Mucosa of descending colon (tissue), 3 donors: ENCODE measurements at regions not wholly inside any gene's neighbourhood (a gene's known extent, or its start where the extent isn't known, plus 50 kb on each side); places are given as distances from the start of the nearest gene placed in this dataset.

Experiments
- ATAC-seq: fragments of 200-7000 bp; cut with Tn5 transposase; one replicate; pipeline ENCODE4 v1.9.1; 2020; ENCODE audit warnings: mild to moderate bottlenecking, moderate library complexity
- DNase-seq, 3 donors: peaks; one replicate each; pipeline ENCODE4 v3.0.0-alpha.2; 2020
- H3K36me3 ChIP-seq: fragments of 200-600 bp; one replicate; pipeline ENCODE4 v1.8.0; 2021; ENCODE audit warnings: low read depth, mild to moderate bottlenecking
- H3K4me1 ChIP-seq: fragments of 200-600 bp; one replicate; pipeline ENCODE4 v1.8.0; 2021; ENCODE audit warnings: low read depth, mild to moderate bottlenecking
- H3K4me3 ChIP-seq: fragments of 200-600 bp; one replicate; pipeline ENCODE4 v1.8.0; 2021; ENCODE audit warnings: mild to moderate bottlenecking
- H3K9me3 ChIP-seq: fragments of 200-600 bp; one replicate; pipeline ENCODE4 v1.8.0; 2021; ENCODE audit warnings: mild to moderate bottlenecking
- CTCF ChIP-seq: fragments of 200-600 bp; IDR thresholded peaks from one replicate; pipeline ENCODE4 v1.8.0; 2022; ENCODE audit warnings: antibody characterized with exemption, mild to moderate bottlenecking
- intact Hi-C, 2 donors: fragments of 100-400 bp; cut with DNase I in 1 of 2; cut with micrococcal nuclease in 1 of 2; formaldehyde crosslinking; loops; one replicate each; pipeline versions ENCODE4 v1.11.0 to v1.11.1; 2022; cut with DNase I, micrococcal nuclease
- donor health status: DM: no; HTN: no; CAD: no; lungs with moderate emphysema.
- donor health status: DM: no; HTN: no; CAD: no.
- donor health status: DM: no; HTN: yes; CAD: no.

GRCh38 chr2:23243073-23243659, 141.8 kb upstream of the KLHL29 start:
- intact Hi-C loops = no loop called here
- no peak for TF ChIP-seq CTCF
- no peak overlapping the region for H3K4me3 ChIP-seq
- H3K4me1 ChIP-seq = no peaks in the 10 kb centered on the region
- no peaks in the 10 kb centered on the region for H3K9me3 ChIP-seq
- H3K36me3 ChIP-seq = no peaks in the 10 kb centered on the region
- ATAC-seq = no peak
- no peak for DNase-seq

GRCh38 chr2:23244617-23245016, 140.4 kb upstream of the KLHL29 start:
- Histone ChIP-seq H3K4me3 (no peak overlapping the region), H3K4me1 (no peaks in the 10 kb centered on the region), H3K9me3 (no peaks in the 10 kb centered on the region), H3K36me3 (no peaks in the 10 kb centered on the region)
- DNase-seq (no peak), ATAC-seq (no peak)
- TF ChIP-seq CTCF = no peak
- intact Hi-C loops = no loop called here

GRCh38 chr2:23246992-23247683, 137.8 kb upstream of the KLHL29 start:
- intact Hi-C loops = no loop called here
- ATAC-seq (no peak), DNase-seq (no peak)
- Histone ChIP-seq H3K4me3 (no peak overlapping the region), H3K9me3 (no peaks in the 10 kb centered on the region), H3K4me1 (no peaks in the 10 kb centered on the region), H3K36me3 (no peaks in the 10 kb centered on the region)
- TF ChIP-seq CTCF = no peak

GRCh38 chr2:23248667-23249066, 136.3 kb upstream of the KLHL29 start:
- Histone ChIP-seq H3K4me1 (no peaks in the 10 kb centered on the region), H3K36me3 (no peaks in the 10 kb centered on the region), H3K4me3 (no peak overlapping the region), H3K9me3 (no peaks in the 10 kb centered on the region)
- DNase-seq (no peak), ATAC-seq (no peak)
- intact Hi-C loops = no loop called here
- TF ChIP-seq CTCF = no peak

- Histone ChIP-seq H3K4me3 (no peak overlapping the region), H3K36me3 (no peaks in the 10 kb centered on the region), H3K9me3 (no peaks in the 10 kb centered on the region), H3K4me1 (no peaks in the 10 kb centered on the region)
- no peak for TF ChIP-seq CTCF
- ATAC-seq (no peak), DNase-seq (no peak)
- intact Hi-C loops = no loop called here
Measured at GRCh38 chr2:23249348-23249747, 135.6 kb upstream of the KLHL29 start.

GRCh38 chr2:23250371-23250770, 134.6 kb upstream of the KLHL29 start:
- no peaks in the 10 kb centered on the region for H3K4me1 ChIP-seq
- H3K4me3 ChIP-seq = no peak overlapping the region
- no peak for DNase-seq
- ATAC-seq = no peak
- intact Hi-C loops = no loop called here
- no peaks in the 10 kb centered on the region for H3K9me3 ChIP-seq
- H3K36me3 ChIP-seq = no peaks in the 10 kb centered on the region
- TF ChIP-seq CTCF = no peak
